SW480 (cell line): ENCODE measurements at regions not wholly inside any gene's neighbourhood (a gene's known extent, or its start where the extent isn't known, plus 50 kb on each side); places are given as distances from the start of the nearest gene placed in this dataset.
A peak's percentile ranks its signal among the peaks of the same experiment; 100 is the strongest.

Experiments
- DNase-seq: peaks from one replicate; pipeline ENCODE4 v3.0.0-alpha.2; 2016; ENCODE audit warnings: low spot score

DNA sequence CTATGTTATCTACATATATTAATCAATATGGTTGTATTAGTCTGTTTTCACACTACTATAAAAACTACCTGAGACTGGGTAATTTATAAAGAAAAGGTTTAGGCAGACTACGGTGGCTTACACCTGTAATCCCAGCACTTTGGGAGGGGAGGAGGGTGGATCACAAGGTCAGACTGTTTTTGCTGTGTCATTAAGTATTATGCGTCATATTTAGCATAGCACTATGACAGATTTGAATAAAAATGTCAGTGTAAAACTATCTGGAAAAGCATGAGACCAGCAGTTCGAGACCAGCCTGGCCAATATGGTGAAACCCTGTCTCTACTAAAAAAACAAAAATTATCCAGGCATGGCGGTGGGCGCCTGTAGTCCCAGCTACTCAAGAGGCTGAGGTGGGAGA, 209.7 kb upstream of the ARHGAP24 start:
- no peak for DNase-seq

- DNase-seq: no peak
Measured at GRCh38 chr4:85268188-85268587, 206.8 kb upstream of the ARHGAP24 start.

- no peak for DNase-seq
Measured at GRCh38 chr4:85268961-85269360, 206.0 kb upstream of the ARHGAP24 start.

GRCh38 chr4:85274955-85275354, 200.0 kb upstream of the ARHGAP24 start:
- DNase-seq: no peak

DNA sequence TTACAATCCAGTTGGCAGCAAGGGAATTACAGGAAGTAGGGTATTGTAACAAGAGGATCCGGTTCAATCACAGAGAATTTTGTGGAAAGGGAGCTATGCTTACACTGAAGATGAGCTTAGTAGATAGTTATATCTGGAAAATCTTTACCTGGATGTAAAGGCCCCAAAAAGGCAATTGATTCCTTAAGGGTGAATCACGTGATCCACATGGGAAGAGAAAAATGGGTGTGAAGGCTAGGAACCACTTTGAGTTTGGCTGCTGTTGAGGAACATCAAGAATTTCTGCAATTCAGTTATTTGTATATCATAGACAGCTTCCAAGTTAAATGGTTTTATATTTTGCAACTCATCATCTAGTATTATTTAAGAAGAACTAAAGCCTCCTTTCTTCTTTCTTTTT, 194.0 kb upstream of the ARHGAP24 start:
- no peak for DNase-seq

DNA sequence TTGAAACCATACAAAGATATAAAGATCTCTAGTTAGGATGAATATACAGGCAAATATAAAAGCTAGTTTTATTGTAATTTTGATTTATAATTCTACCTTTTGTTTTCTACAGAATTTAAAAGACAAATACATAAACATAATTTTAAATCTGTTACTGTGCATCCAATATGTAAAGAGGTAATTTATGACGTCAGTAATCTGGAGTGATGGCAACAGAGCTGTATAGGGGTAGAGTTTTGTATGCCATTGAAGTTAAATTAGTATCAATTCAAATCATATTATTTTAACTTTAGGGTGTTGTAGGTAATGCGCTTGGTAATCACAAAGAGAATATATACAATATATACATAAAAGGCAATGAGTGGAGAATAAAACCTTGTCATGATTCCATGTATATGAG, 183.7 kb upstream of the ARHGAP24 start:
- no peak for DNase-seq

DNA sequence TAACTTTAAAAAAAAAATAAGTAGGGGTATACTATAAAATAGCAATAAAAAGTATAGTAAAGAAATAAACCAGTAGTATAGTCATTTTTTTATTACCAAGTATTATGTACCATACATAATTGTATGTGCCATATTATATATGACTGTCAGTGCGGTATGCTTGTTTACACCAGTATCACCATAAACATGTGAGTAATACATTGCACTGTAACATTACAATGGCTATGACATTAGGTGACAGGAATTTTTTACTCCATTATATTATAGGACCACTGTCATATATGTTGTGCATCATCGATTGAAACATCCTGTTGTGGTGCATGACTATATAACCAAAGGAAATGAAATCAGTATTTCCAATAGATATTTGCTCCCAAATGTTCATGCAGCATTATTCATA, 176.9 kb upstream of the ARHGAP24 start:
- no peak for DNase-seq

- DNase-seq: no peak
Measured at GRCh38 chr4:85302193-85302736, 172.7 kb upstream of the ARHGAP24 start.

GRCh38 chr4:85302756-85303155, 172.2 kb upstream of the ARHGAP24 start:
- no peak for DNase-seq

DNA sequence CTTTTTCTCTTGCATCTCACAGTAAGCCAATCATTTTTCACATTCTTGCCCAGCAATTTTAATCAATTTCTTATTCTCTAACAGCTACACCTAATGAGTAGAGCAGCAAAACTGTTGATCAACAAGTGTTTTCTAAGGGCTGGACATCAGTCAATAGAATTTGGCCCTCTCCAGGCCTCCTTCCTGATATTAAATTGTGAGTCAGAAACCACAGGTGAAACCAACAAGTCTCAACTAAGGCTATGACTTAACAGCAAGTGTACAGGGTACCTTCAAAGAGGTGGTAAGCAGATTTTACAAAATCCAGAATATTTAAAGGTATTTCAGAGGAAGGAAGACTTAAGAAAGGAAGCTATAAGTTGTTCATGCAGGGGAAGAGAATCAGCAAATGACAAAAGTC, 156.5 kb upstream of the ARHGAP24 start:
- DNase-seq: no peak

GRCh38 chr4:85358831-85359230, 116.1 kb upstream of the ARHGAP24 start:
- no peak for DNase-seq

DNA sequence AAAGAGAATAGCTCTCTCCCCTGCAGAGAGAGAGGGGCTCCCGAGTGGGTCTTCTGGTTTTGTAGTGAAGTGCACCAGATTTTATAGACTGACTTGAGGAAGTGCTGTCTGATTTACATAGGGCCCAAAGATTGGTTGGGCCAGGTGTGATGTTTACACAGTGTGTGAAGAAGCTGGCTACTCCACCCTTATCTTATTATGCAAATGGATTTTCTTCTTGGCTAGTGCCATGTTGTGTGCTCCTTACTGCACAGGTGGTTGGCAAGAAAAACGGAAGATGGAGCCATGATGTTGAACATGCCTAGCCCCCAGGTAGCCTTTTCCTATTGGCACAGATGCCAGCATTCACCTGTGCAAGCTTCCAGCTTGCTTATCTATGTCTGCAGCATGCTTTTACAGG, 112.4 kb upstream of the ARHGAP24 start:
- no peak for DNase-seq

- no peak for DNase-seq
Measured at GRCh38 chr4:85367815-85368214, 107.1 kb upstream of the ARHGAP24 start.

- no peak for DNase-seq
Measured at GRCh38 chr4:85368240-85368639, 106.7 kb upstream of the ARHGAP24 start.

DNA sequence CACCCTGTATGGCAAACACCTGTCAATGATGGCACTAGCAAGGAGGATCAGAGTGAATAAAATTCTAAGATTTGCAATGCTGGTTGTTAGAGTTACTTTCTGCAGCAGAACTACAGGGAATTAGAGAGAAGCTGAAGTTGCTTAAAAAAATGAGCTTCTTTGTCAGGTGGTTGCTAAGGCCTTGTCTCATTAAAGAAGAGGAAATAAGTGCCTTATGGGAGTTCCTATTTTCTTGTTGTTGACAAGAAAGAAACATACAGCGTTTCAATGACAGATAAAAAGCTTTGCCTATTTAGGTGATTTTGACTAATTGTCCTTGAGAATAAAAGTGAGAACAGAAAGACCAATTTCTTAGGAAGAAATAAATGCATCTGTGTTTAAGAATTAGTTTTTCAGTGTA, 106.0 kb upstream of the ARHGAP24 start:
- no peak for DNase-seq

- DNase-seq: no peak
Measured at GRCh38 chr4:85369703-85370380, 105.1 kb upstream of the ARHGAP24 start.

GRCh38 chr4:85370400-85371032, 104.4 kb upstream of the ARHGAP24 start:
- DNase-seq: peak; percentile 21

DNA sequence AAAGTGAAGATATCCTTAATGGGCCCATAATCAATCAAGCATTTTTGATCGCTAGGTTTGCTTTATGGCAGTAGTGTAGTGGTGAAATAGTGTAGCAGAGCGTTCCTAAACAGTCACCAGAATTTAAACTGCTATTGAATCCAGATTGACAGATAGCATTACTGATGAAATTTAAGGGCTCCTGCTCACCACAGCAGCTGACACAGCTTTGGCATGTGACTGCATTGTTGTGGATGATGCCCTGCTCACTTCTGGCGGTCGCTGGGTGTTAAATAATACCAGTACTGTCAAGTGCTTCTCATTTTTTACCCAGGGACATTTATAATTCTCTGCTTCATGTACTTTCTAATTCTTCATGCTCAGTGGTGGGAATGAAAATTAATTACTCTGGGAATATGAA, 102.0 kb upstream of the ARHGAP24 start:
- DNase-seq: no peak

GRCh38 chr4:85376285-85376684, 98.7 kb upstream of the ARHGAP24 start:
- no peak for DNase-seq

DNA sequence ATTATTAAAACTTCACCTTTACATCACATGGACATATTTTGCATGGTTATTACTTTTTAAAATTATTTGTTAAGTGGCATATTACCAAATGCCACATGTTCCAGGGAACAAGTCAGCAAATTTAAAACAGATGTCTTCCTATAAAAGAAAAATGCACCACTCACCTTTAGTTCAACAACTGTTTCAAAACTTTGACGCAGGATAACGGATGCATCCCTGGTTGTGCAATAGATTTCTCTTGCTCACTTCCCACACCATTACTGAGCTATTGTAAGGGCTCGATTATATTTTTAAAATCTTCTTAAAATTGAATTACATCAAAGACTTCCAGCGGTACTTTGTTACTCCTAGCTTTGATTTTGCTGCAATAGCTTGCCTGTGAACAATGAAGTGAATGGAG, 93.0 kb upstream of the ARHGAP24 start:
- DNase-seq: no peak

- no peak for DNase-seq
Measured at GRCh38 chr4:85391071-85391470, 83.9 kb upstream of the ARHGAP24 start.

GRCh38 chr4:85391589-85392410, 83.2 kb upstream of the ARHGAP24 start:
- DNase-seq: no peak

GRCh38 chr4:85393201-85393600, 81.7 kb upstream of the ARHGAP24 start:
- DNase-seq: no peak
